ENCODE measurements at regions not wholly inside any gene's neighbourhood (a gene's known extent, or its start where the extent isn't known, plus 50 kb on each side); places are given as distances from the start of the nearest gene placed in this dataset.

DNA sequence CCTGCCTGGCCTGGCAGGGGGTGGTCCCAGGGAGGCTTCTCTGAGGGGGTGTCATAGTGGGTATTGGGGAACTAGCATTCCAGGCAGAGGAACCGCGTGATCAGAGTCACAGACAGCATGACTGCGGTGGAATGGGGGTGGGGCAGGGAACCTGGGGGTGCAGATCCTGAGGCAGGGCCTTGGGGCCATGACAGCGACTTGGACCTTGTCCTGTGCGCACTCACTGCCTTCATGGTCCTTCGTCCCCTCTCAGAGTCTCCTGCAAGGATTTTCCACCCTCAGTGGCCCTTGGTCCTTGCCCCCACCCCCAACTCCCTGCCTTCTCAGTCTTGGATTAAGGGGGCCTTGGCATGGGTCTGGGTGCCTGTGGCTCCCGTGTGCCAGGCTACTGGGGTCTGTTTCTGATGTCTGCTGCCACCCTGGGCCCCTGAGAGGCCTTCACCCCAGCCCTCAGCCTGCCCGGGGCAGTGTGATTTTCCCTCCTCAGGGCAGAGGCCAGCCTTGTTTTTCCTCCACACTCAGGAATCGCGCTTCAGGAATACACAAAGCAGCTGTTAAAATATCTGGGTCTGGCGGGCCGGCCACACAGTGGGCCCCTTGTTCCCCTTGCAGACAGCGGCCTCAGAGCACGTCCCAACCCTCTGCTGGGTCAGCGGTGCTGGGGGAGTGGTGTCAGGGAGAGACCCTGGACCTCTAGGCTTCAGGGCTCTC is 51.6 kb downstream of the GLI2 start:
- TF ChIP-seq, protein P1, sequence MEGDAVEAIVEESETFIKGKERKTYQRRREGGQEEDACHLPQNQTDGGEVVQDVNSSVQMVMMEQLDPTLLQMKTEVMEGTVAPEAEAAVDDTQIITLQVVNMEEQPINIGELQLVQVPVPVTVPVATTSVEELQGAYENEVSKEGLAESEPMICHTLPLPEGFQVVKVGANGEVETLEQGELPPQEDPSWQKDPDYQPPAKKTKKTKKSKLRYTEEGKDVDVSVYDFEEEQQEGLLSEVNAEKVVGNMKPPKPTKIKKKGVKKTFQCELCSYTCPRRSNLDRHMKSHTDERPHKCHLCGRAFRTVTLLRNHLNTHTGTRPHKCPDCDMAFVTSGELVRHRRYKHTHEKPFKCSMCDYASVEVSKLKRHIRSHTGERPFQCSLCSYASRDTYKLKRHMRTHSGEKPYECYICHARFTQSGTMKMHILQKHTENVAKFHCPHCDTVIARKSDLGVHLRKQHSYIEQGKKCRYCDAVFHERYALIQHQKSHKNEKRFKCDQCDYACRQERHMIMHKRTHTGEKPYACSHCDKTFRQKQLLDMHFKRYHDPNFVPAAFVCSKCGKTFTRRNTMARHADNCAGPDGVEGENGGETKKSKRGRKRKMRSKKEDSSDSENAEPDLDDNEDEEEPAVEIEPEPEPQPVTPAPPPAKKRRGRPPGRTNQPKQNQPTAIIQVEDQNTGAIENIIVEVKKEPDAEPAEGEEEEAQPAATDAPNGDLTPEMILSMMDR (IDR thresholded peaks at IDR 0.05) = no peak
- no peak for TF ChIP-seq EZH2 (IDR thresholded peaks at IDR 0.05; ENCODE audit: borderline replicate concordance, insufficient read depth, low read depth, low read length, poor library complexity, severe bottlenecking)

Measured in B cell (primary cell).